MM.1S (cell line): ENCODE measurements at regions not wholly inside any gene's neighbourhood (a gene's known extent, or its start where the extent isn't known, plus 50 kb on each side); places are given as distances from the start of the nearest gene placed in this dataset.

Experiments used
- DNase-seq: peaks from one replicate; pipeline ENCODE4 v3.0.0-alpha.2; 2015
- H2AFZ ChIP-seq: fragments of 300-600 bp; sonication (generic); 2 replicates; pipeline ENCODE4 v1.6.0; 2016; ENCODE audit warnings: antibody characterized with exemption, low read length
- H3F3A ChIP-seq: fragments of 300-600 bp; sonication (generic); 2 replicates; pipeline ENCODE4 v1.6.1; 2016; ENCODE audit warnings: mild to moderate bottlenecking, antibody characterized with exemption, low read length, moderate library complexity, mixed read lengths; ENCODE audit not compliant: insufficient read depth
- H3K27ac ChIP-seq: fragments of 300-600 bp; sonication (generic); 2 replicates; pipeline ENCODE4 v1.5.1; 2016; ENCODE audit warnings: mild to moderate bottlenecking, low read length
- H3K27me3 ChIP-seq: fragments of 300-600 bp; sonication (generic); replicated peaks from 2 replicates; pipeline ENCODE4 v1.6.0; 2016; ENCODE audit warnings: low read length; ENCODE audit not compliant: insufficient read depth
- H3K36me3 ChIP-seq: fragments of 300-600 bp; sonication (generic); replicated peaks from 2 replicates; pipeline ENCODE4 v1.6.1; 2016; ENCODE audit warnings: mild to moderate bottlenecking, low read length, mixed read lengths; ENCODE audit not compliant: insufficient read depth
- H3K4me1 ChIP-seq: fragments of 300-600 bp; sonication (generic); 2 replicates; pipeline ENCODE4 v1.6.1; 2016; ENCODE audit warnings: low read length, mixed read lengths
- H3K4me2 ChIP-seq: fragments of 300-600 bp; sonication (generic); 2 replicates; pipeline ENCODE4 v1.6.0; 2016; ENCODE audit warnings: low read depth, low read length
- H3K4me3 ChIP-seq: fragments of 300-600 bp; sonication (generic); 2 replicates; pipeline ENCODE4 v1.5.1; 2016; ENCODE audit warnings: low read length, mixed read lengths
- H3K79me2 ChIP-seq: fragments of 300-600 bp; sonication (generic); 2 replicates; pipeline ENCODE4 v1.6.1; 2016; ENCODE audit warnings: mixed run types, low read length, mixed read lengths
- H3K9ac ChIP-seq: fragments of 300-600 bp; sonication (generic); 2 replicates; pipeline ENCODE4 v1.6.1; 2016; ENCODE audit warnings: low read length, mixed read lengths
- H3K9me2 ChIP-seq: fragments of 300-600 bp; sonication (generic); replicated peaks from 2 replicates; pipeline ENCODE4 v1.6.1; 2016; ENCODE audit warnings: mild to moderate bottlenecking, low read length, mixed read lengths; ENCODE audit not compliant: insufficient read depth
- H3K9me3 ChIP-seq: fragments of 300-600 bp; sonication (generic); replicated peaks from 2 replicates; pipeline ENCODE4 v1.6.1; 2016; ENCODE audit warnings: mild to moderate bottlenecking, low read length, mixed read lengths; ENCODE audit not compliant: insufficient read depth
- H4K20me1 ChIP-seq: fragments of 300-600 bp; sonication (generic); 2 replicates; pipeline ENCODE4 v1.6.1; 2016; ENCODE audit warnings: mild to moderate bottlenecking, low read length, moderate library complexity, mixed read lengths; ENCODE audit not compliant: insufficient read depth
- CTCF ChIP-seq: fragments of 300-600 bp; sonication (generic); IDR thresholded peaks from 2 replicates; pipeline ENCODE4 v1.5.1; 2016; ENCODE audit warnings: antibody characterized with exemption, low read length, mixed read lengths
- EZH2 ChIP-seq: fragments of 300-600 bp; sonication (generic); optimal IDR thresholded peaks from 2 replicates; pipeline ENCODE3; 2017; ENCODE audit warnings: low read depth, mild to moderate bottlenecking, antibody characterized with exemption, low read length, mixed read lengths
- EZH2phosphoT487 ChIP-seq: fragments of 300-600 bp; sonication (generic); IDR thresholded peaks from 2 replicates; pipeline ENCODE4 v1.6.1; 2018; ENCODE audit warnings: antibody characterized with exemption, low read length

DNA sequence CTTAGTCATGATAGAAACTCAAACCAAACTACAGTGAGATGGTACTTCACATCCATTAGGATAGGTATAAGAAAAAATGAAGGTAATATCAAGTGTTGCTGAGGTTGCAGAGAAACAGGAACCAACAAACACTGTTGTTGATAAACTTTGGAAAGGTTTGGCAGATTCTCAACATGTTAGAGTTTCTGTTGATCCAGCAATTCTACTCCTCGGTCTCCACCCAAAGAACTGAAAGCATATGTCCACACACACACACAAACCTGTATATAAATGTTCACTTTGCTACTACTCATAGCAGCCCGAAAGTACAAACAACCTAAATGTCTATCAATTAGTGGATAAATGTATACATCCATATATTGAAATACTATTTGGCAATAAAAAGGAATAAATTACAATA is 128.3 kb upstream of the CARMIL1 start:
- DNase-seq = no peak

GRCh38 chr6:25153079-25153478 is 126.1 kb upstream of the CARMIL1 start:
- H2AFZ ChIP-seq = no peak overlapping the region

More for the DNA sequence above, 128.3 kb upstream of the CARMIL1 start:
- Histone ChIP-seq H2AFZ (no peak overlapping the region), H3K4me2 (peak overlapping the region; percentile 9; the same call in 1 of the 2 replicates), H3K79me2 (peaks cover 95% of the 10 kb centered on the region), H4K20me1 (no peaks in the 10 kb centered on the region), H3F3A (peaks cover 11% of the 10 kb centered on the region; the same call in 1 of the 2 replicates), H3K27ac (no peak overlapping the region), H3K27me3 (no peaks in the 10 kb centered on the region), H3K4me1 (peaks cover 37% of the 10 kb centered on the region), H3K9me2 (no peaks in the 10 kb centered on the region), H3K4me3 (no peak overlapping the region), H3K9ac (no peak overlapping the region), H3K9me3 (no peaks in the 10 kb centered on the region), H3K36me3 (no peaks in the 10 kb centered on the region)
- no peak for TF ChIP-seq EZH2phosphoT487
- TF ChIP-seq CTCF = no peak
- no peak for TF ChIP-seq EZH2

DNA sequence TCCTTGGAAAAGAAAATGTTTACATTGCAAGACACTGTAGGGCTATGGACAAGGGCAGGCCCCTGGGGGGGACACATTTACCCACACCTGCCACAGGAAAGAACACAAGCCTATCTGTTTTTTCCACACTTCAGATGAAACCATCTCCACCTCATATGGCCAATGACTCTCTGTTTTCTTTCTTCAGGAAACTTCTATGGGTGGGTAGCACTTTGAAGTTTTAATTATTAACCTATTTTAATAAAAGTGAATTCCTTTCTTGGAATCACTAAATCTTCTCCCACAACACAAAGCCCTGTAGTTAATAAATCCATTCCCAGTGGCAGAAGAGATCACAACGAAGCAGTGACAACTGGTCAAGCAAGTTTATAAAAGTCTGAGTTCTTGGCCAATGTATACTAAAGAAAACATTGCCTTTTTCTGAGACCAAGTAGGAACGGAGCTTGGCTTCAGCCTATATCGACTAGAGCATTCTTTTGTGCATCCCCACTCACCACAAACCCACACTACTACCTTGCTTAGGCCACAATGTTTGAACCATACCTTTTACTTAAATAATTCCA is 125.1 kb upstream of the CARMIL1 start:
- no peak for DNase-seq
- no peak overlapping the region for H3K4me3 ChIP-seq
- no peak overlapping the region for H3K9ac ChIP-seq
- no peak for TF ChIP-seq EZH2phosphoT487
- TF ChIP-seq EZH2 = no peak
- TF ChIP-seq CTCF = no peak
- H3K27me3 ChIP-seq = no peaks in the 10 kb centered on the region
- no peaks in the 10 kb centered on the region for H3K9me3 ChIP-seq
- H2AFZ ChIP-seq = no peak overlapping the region
- no peak overlapping the region for H3K27ac ChIP-seq
- no peaks in the 10 kb centered on the region for H3K36me3 ChIP-seq
- no peaks in the 10 kb centered on the region for H4K20me1 ChIP-seq
- H3K4me1 ChIP-seq = peaks cover 26% of the 10 kb centered on the region
- no peaks in the 10 kb centered on the region for H3F3A ChIP-seq
- H3K9me2 ChIP-seq = no peaks in the 10 kb centered on the region
- H3K79me2 ChIP-seq = peaks cover 99% of the 10 kb centered on the region
- no peak overlapping the region for H3K4me2 ChIP-seq

More at GRCh38 chr6:25153079-25153478, 126.1 kb upstream of the CARMIL1 start:
- H3K79me2 ChIP-seq = peaks cover 99% of the 10 kb centered on the region
- H3K4me2 ChIP-seq = no peak overlapping the region
- no peak overlapping the region for H3K4me3 ChIP-seq
- H4K20me1 ChIP-seq = no peaks in the 10 kb centered on the region
- no peak overlapping the region for H3K9ac ChIP-seq
- H3K4me1 ChIP-seq = peaks cover 30% of the 10 kb centered on the region
- no peaks in the 10 kb centered on the region for H3K9me3 ChIP-seq
- TF ChIP-seq CTCF (no peak), EZH2 (no peak), EZH2phosphoT487 (no peak)
- DNase-seq = no peak
- H3K36me3 ChIP-seq = no peaks in the 10 kb centered on the region
- H3K27me3 ChIP-seq = no peaks in the 10 kb centered on the region
- no peak overlapping the region for H3K27ac ChIP-seq
- H3F3A ChIP-seq = no peaks in the 10 kb centered on the region
- H3K9me2 ChIP-seq = no peaks in the 10 kb centered on the region
